Natural killer cell (primary cell): ENCODE measurements at regions not wholly inside any gene's neighbourhood (a gene's known extent, or its start where the extent isn't known, plus 50 kb on each side); places are given as distances from the start of the nearest gene placed in this dataset.

Experiments
- ATAC-seq, 3 donors: fragments of 150-1000 bp in 2 of 3; fragments of 200-7000 bp in 1 of 3; cut with Tn5 transposase; 1 replicate in 1 of 3; 2 replicates in 2 of 3; pipeline ENCODE4 v1.10.0; 2021; ENCODE audit warnings: mild to moderate bottlenecking in 2 of 3, moderate library complexity in 2 of 3
- DNase-seq, 2 donors: peaks; one replicate each; pipeline versions ENCODE4 v3.0.0 to v3.0.0-alpha.2; 2013 to 2021; ENCODE audit warnings: mixed read lengths in 1 of 2
- H3K27ac ChIP-seq: one replicate; pipeline ENCODE4 v1.5.1; 2013; ENCODE audit warnings: mild to moderate bottlenecking, low read length
- H3K27me3 ChIP-seq: one replicate; pipeline ENCODE4 v1.6.1; 2013; ENCODE audit warnings: low read length; ENCODE audit not compliant: control insufficient read depth, insufficient read depth
- H3K36me3 ChIP-seq: one replicate; pipeline ENCODE4 v1.6.1; 2013; ENCODE audit warnings: low read length; ENCODE audit not compliant: control insufficient read depth, insufficient read depth
- H3K4me1 ChIP-seq: one replicate; pipeline ENCODE4 v1.6.1; 2013; ENCODE audit warnings: low read length; ENCODE audit not compliant: control insufficient read depth, insufficient read depth
- H3K4me3 ChIP-seq: one replicate; pipeline ENCODE4 v1.5.1; 2013; ENCODE audit warnings: low read length
- H3K9me3 ChIP-seq: one replicate; pipeline ENCODE4 v1.6.1; 2013; ENCODE audit warnings: low read length; ENCODE audit not compliant: control insufficient read depth, insufficient read depth
- H3K27ac Mint-ChIP-seq, 2 donors: one replicate each; pipeline ENCODE4 v1.8.0; 2022; ENCODE audit warnings: mild to moderate bottlenecking in 2 of 2, mixed read lengths in 2 of 2, moderate library complexity in 1 of 2
- H3K27me3 Mint-ChIP-seq, 2 donors: one replicate each; pipeline ENCODE4 v1.8.0; 2022; ENCODE audit warnings: low read depth in 2 of 2, mixed read lengths in 2 of 2
- H3K36me3 Mint-ChIP-seq: one replicate; pipeline ENCODE4 v1.8.0; 2022; ENCODE audit warnings: mixed read lengths
- H3K4me1 Mint-ChIP-seq, 2 donors: one replicate each; pipeline ENCODE4 v1.8.0; 2022; ENCODE audit warnings: mixed read lengths in 2 of 2
- H3K4me3 Mint-ChIP-seq: one replicate; pipeline ENCODE4 v1.8.0; 2022; ENCODE audit warnings: mild to moderate bottlenecking, moderate library complexity, mixed read lengths
- H3K9me3 Mint-ChIP-seq, 2 donors: one replicate each; pipeline ENCODE4 v1.8.0; 2022; ENCODE audit warnings: mixed read lengths in 2 of 2
- WGBS: methylation state at CpG from one replicate; pipeline ENCODE4 v1.1.7; 2013; ENCODE audit warnings: missing lambda C conversion rate; ENCODE audit not compliant: insufficient coverage; 5-methylcytosine and 5-hydroxymethylcytosine counted together
- intact Hi-C: fragments of 100-400 bp; cut with micrococcal nuclease; formaldehyde crosslinking; loops from one replicate; pipeline ENCODE4 v1.14.2; 2022
- TF ChIP-seq, protein P1 (sequence below): fragments of 200-600 bp; IDR thresholded peaks from one replicate; pipeline ENCODE4 v1.8.0; 2022; ENCODE audit warnings: antibody characterized with exemption

DNA sequence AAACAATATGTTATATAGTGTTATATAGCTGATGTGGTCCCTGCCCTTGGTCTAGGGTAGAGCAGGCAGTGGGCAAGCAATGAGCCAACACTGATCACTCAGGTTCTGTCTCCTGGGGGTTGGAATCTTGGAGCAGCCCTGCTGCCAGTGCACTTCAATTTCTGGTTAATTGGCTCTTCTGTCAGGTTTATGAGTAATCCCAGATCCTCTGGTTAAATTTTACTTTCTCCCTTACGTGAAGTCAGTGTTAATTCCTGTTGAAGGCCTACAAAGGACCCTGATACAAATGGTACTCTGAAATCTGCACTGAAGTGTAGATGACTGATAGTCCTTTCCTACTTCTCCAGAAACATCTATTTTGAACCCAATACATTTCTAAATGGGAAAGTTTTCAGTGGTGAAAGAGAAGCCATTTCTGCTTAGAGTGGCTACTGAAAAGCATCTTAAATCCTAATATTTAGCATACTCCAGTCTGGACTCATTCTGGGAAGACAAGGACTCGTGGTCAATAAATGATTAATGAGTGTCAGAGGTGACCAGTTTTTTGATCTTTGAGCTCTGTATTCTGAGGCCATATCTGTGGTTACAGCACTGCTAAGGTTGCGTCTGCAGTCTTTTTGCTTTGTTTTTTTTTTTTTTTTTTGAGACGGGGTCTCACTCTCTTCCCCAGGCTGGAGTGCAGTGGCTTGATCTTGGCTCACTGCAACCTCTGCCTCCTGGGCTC, 442.4 kb downstream of the KIF4B start:
- Histone ChIP-seq H3K9me3 (peaks cover 5% of the 10 kb centered on the region), H3K27me3 (no peaks in the 10 kb centered on the region), H3K36me3 (no peaks in the 10 kb centered on the region), H3K4me3 (no peak overlapping the region), H3K4me1 (no peaks in the 10 kb centered on the region), H3K27ac (no peak overlapping the region)
- no peak overlapping the region for H3K4me3 Mint-ChIP-seq
- H3K4me1 Mint-ChIP-seq: no peaks in the 10 kb centered on the region
- ATAC-seq: no peak
- WGBS: 78% methylated on average over 4 of the region's 4 CpGs
- H3K27me3 Mint-ChIP-seq: no peaks in the 10 kb centered on the region
- H3K9me3 Mint-ChIP-seq: peaks cover 11 to 12% of the 10 kb centered on the region in 2 donors
- H3K27ac Mint-ChIP-seq: no peak overlapping the region
- no peak for DNase-seq
- peaks cover 5% of the 10 kb centered on the region for H3K36me3 Mint-ChIP-seq
- intact Hi-C loops: no loop called here
- TF ChIP-seq, protein P1, sequence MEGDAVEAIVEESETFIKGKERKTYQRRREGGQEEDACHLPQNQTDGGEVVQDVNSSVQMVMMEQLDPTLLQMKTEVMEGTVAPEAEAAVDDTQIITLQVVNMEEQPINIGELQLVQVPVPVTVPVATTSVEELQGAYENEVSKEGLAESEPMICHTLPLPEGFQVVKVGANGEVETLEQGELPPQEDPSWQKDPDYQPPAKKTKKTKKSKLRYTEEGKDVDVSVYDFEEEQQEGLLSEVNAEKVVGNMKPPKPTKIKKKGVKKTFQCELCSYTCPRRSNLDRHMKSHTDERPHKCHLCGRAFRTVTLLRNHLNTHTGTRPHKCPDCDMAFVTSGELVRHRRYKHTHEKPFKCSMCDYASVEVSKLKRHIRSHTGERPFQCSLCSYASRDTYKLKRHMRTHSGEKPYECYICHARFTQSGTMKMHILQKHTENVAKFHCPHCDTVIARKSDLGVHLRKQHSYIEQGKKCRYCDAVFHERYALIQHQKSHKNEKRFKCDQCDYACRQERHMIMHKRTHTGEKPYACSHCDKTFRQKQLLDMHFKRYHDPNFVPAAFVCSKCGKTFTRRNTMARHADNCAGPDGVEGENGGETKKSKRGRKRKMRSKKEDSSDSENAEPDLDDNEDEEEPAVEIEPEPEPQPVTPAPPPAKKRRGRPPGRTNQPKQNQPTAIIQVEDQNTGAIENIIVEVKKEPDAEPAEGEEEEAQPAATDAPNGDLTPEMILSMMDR: no peak

DNA sequence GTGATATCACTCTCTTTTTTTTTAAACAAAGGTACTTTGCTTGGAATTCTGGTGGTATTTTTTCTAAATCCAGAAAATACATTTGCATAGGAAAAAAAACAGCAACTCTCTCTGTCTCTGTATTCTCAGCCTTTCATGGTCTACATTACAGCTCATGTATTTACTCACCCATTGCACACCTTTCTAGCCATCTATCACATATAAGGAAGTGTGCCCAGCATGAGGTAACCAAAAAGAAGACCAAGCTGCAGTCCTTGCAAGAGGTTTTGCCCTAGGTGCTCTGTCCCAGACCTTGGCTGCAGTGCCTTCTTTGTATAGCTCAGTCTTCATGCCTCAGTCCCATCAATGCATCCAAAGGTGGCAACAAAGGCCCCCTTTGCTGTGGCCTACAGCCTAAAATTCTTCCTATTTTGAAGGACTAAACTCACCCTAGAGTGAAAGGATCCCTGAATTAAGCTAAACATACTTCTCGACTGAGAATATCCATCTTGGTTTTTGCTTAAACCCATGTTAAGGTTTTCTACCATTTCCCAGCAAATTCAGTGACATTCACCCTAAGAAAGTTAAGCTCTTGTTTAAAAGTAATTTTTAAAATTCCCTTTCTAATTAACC, 446.4 kb downstream of the KIF4B start:
- peaks cover 7 to 9% of the 10 kb centered on the region in 2 donors for H3K9me3 Mint-ChIP-seq
- 86% methylated on average over 1 of the region's 1 CpG for WGBS
- intact Hi-C loops: no loop called here

DNA sequence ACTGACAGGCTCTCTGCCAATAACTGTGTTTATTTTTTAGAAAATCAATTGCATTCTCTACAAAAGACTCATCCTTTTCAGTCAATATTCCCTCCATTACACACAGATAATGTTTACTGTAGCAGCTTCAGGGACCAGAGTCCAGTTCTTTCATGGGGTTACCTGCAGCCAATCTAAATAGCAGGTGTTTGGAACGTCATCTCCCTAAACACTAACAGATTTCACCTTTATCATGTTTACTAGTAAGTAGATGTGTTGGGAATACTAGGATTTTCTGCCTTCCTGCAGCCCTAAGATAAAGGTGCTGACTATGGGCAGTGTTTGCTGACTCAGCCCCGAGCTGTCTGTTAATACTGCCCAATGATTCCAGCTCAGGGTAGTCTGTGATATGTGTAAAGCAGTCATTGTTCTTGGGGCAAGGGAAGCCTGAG, 447.0 kb downstream of the KIF4B start:
- Histone ChIP-seq H3K9me3 (no peaks in the 10 kb centered on the region), H3K36me3 (no peaks in the 10 kb centered on the region), H3K4me1 (no peaks in the 10 kb centered on the region), H3K27me3 (no peaks in the 10 kb centered on the region), H3K27ac (no peak overlapping the region), H3K4me3 (no peak overlapping the region)
- DNase-seq: no peak
- Mint-ChIP-seq H3K4me1 (no peaks in the 10 kb centered on the region), H3K27me3 (no peaks in the 10 kb centered on the region), H3K4me3 (no peak overlapping the region), H3K9me3 (peaks cover 9% of the 10 kb centered on the region in 2 donors), H3K27ac (no peak overlapping the region), H3K36me3 (no peaks in the 10 kb centered on the region)
- no peak for ATAC-seq
- intact Hi-C loops: no loop called here
- TF ChIP-seq, protein P1: no peak
- 89% methylated on average over 1 of the region's 2 CpGs for WGBS

More for the DNA sequence above, 446.4 kb downstream of the KIF4B start:
- Histone ChIP-seq H3K4me3 (no peak overlapping the region), H3K27ac (no peak overlapping the region), H3K27me3 (no peaks in the 10 kb centered on the region), H3K36me3 (no peaks in the 10 kb centered on the region), H3K4me1 (no peaks in the 10 kb centered on the region), H3K9me3 (no peaks in the 10 kb centered on the region)
- no peaks in the 10 kb centered on the region for H3K27me3 Mint-ChIP-seq
- no peak for ATAC-seq
- H3K4me1 Mint-ChIP-seq: no peaks in the 10 kb centered on the region
- no peaks in the 10 kb centered on the region for H3K36me3 Mint-ChIP-seq
- no peak for DNase-seq
- no peak overlapping the region for H3K4me3 Mint-ChIP-seq
- no peak overlapping the region for H3K27ac Mint-ChIP-seq
- TF ChIP-seq, protein P1: no peak
